K562 (cell line): ENCODE measurements at regions not wholly inside any gene's neighbourhood (a gene's known extent, or its start where the extent isn't known, plus 50 kb on each side); places are given as distances from the start of the nearest gene placed in this dataset.

ENCODE experiments used
- ATAC-seq: fragments of 200-7000 bp; cut with Tn5 transposase; 3 replicates; pipeline ENCODE4 v1.9.1; 2020; ENCODE audit warnings: moderate library complexity
- BruUV-seq: library from RNA; stranded (reverse); fragments of 400-500 nt; replicated peaks from 2 replicates; lab custom pipeline; 2021; lab: Mats Ljungman, UMichigan
- CTCF ChIA-PET: fragments of 300-600 bp; formaldehyde crosslinking; extraction: SDS; loops from one replicate; lab custom pipeline; 2021; ENCODE audit warnings: low intra/inter-chr PET ratio; lab: Yijun Ruan, JAX
- POLR2A ChIA-PET: fragments of 300-600, 350-650 bp; sonication (Branson Sonifier 250); formaldehyde crosslinking; extraction: SDS; loops from one replicate; lab custom pipeline; 2021; ENCODE audit warnings: antibody characterized with exemption, inconsistent platforms; lab: Yijun Ruan, JAX
- DNase-seq, 4 experiments: peaks; one replicate each; pipeline versions ENCODE4 v3.0.0 to v3.0.0-alpha.2; 2011 to 2018; ENCODE audit warnings: low spot score in 3 of 4, mixed read lengths in 3 of 4; ENCODE audit errors: extremely low read depth in 1 of 4
- FAIRE-seq: peaks from 2 replicates; lab custom pipeline; 2011; peaks lifted over from hg19 to GRCh38; lab: Jason Lieb, UNC
- H2AFZ ChIP-seq: 2 replicates; pipeline ENCODE4 v1.6.0; 2011; ENCODE audit warnings: low read depth, low read length, control low read depth, inconsistent platforms
- H3K27ac ChIP-seq: fragments of 200-600 bp; 3 replicates; pipeline ENCODE4 v1.8.0; 2011; ENCODE audit warnings: low read depth, mild to moderate bottlenecking, control low read depth, inconsistent platforms, low read length, moderate library complexity, mixed read lengths; ENCODE audit errors: extremely low read depth
- H3K27me3 ChIP-seq, 2 experiments: fragments of 300-600 bp in 1 of 2; 2 replicates in 1 of 2; 3 replicates in 1 of 2; pipeline versions ENCODE4 v1.6.0 to v1.8.0; 2011; ENCODE audit warnings: inconsistent platforms in 2 of 2, low read length in 2 of 2, mild to moderate bottlenecking in 1 of 2, mixed read lengths in 1 of 2, moderate library complexity in 1 of 2; ENCODE audit not compliant: control insufficient read depth in 2 of 2, insufficient read depth in 2 of 2
- H3K36me3 ChIP-seq: fragments of 300-600 bp; 3 replicates; pipeline ENCODE4 v1.8.0; 2011; ENCODE audit warnings: mild to moderate bottlenecking, low read length, inconsistent platforms; ENCODE audit not compliant: control insufficient read depth, insufficient read depth
- H3K4me1 ChIP-seq, 2 experiments: fragments of 200-600 bp in 1 of 2; replicated peaks in 1 of 2; 2 replicates in 1 of 2; 3 replicates in 1 of 2; pipeline versions ENCODE4 v1.5.1 to v1.8.0; 2011; ENCODE audit warnings: inconsistent platforms in 2 of 2, low read length in 2 of 2, mild to moderate bottlenecking in 1 of 2, mixed read lengths in 1 of 2, moderate library complexity in 1 of 2; ENCODE audit not compliant: control insufficient read depth in 2 of 2, insufficient read depth in 2 of 2
- H3K4me2 ChIP-seq: 2 replicates; pipeline ENCODE4 v1.6.1; 2011; ENCODE audit warnings: low read length, control low read depth, inconsistent platforms, mixed read lengths; ENCODE audit not compliant: insufficient read depth
- H3K4me3 ChIP-seq: fragments of 200-600 bp; sonication (generic), shearing (Covaris generic); 2 replicates; pipeline ENCODE4 v1.5.1; 2016; ENCODE audit warnings: control low read depth, inconsistent platforms
- H3K79me2 ChIP-seq: fragments of 200-600 bp; 3 replicates; pipeline ENCODE4 v1.8.0; 2011; ENCODE audit warnings: low read length, inconsistent platforms; ENCODE audit not compliant: control insufficient read depth, insufficient read depth
- H3K9ac ChIP-seq, 2 experiments: 2 replicates each; pipeline versions ENCODE4 v1.6.0 to v1.6.1; 2011; ENCODE audit warnings: low read depth in 2 of 2, low read length in 2 of 2, control low read depth in 1 of 2, inconsistent platforms in 1 of 2, mild to moderate bottlenecking in 1 of 2, mixed read lengths in 1 of 2; ENCODE audit not compliant: insufficient read depth in 1 of 2
- H3K9me1 ChIP-seq: one replicate; pipeline ENCODE4 v1.6.0; 2011; ENCODE audit warnings: inconsistent platforms, mild to moderate bottlenecking, low read length, moderate library complexity; ENCODE audit not compliant: control insufficient read depth, insufficient read depth
- H3K9me3 ChIP-seq: replicated peaks from 2 replicates; pipeline ENCODE4 v1.5.1; 2011; ENCODE audit warnings: low read depth, low read length, inconsistent platforms; ENCODE audit not compliant: control insufficient read depth, insufficient read depth
- H4K20me1 ChIP-seq: replicated peaks from 2 replicates; pipeline ENCODE4 v1.6.1; 2011; ENCODE audit warnings: low read length, inconsistent platforms, mixed read lengths; ENCODE audit not compliant: control insufficient read depth, insufficient read depth
- BRD4 ChIP-seq: fragments of 200-600 bp; sonication (generic); IDR thresholded peaks from 2 replicates; pipeline ENCODE4 v1.6.1; 2017; ENCODE audit warnings: inconsistent platforms
- E4F1 ChIP-seq: fragments of 250-450 bp; sonication (Bioruptor Pico); IDR thresholded peaks from 2 replicates; pipeline ENCODE4 v1.5.0; 2021; ENCODE audit warnings: mild to moderate bottlenecking, borderline replicate concordance
- FOXK2 ChIP-seq, 2 experiments: fragments of 450-650 bp; IDR thresholded peaks in 1 of 2; conservative IDR thresholded peaks in 1 of 2; 2 replicates each; pipeline ENCODE4 v1.6.1; 2016; ENCODE audit warnings: low read depth in 2 of 2, mild to moderate bottlenecking in 1 of 2
- MED1 ChIP-seq: sonication (generic); formaldehyde crosslinking; IDR thresholded peaks from 2 replicates; pipeline ENCODE4 v1.8.1; 2023; ENCODE audit warnings: missing genetic modification reagents, borderline replicate concordance
- NFE2L1 ChIP-seq: fragments of 450-650 bp; IDR thresholded peaks from 2 replicates; pipeline ENCODE4 v1.6.1; 2016; ENCODE audit warnings: missing genetic modification characterization, low read depth, mild to moderate bottlenecking, missing compliant biosample characterization, moderate library complexity, borderline replicate concordance
- SMARCA5 ChIP-seq: fragments of 450-650 bp; IDR thresholded peaks from 2 replicates; pipeline ENCODE4 v1.6.1; 2016
- ZBTB8A ChIP-seq: fragments of 450-650 bp; IDR thresholded peaks from 2 replicates; pipeline ENCODE4 v1.6.1; 2018; ENCODE audit warnings: mild to moderate bottlenecking, moderate library complexity; ENCODE audit not compliant: partially characterized antibody
- WGBS: fragments of 100-300 bp; shearing (Covaris generic); methylation state at CpG from one replicate; pipeline ENCODE4 v1.1.6; 2016; ENCODE audit warnings: low coverage, mixed read lengths; ENCODE audit not compliant: insufficient coverage; ENCODE audit errors: missing lambda C conversion rate; 5-methylcytosine and 5-hydroxymethylcytosine counted together
- in situ Hi-C: fragments of 300-500 bp; cut with MboI; formaldehyde crosslinking; loops from 4 replicates; pipeline ENCODE4 v1.15.0; 2018; ENCODE audit warnings: inconsistent platforms, mixed read lengths
- intact Hi-C: fragments of 100-400 bp; cut with micrococcal nuclease; formaldehyde crosslinking; loops from 2 replicates; pipeline ENCODE4 v1.14.2; 2022
- TF ChIP-seq, protein P1 (sequence below): fragments of 450-650 bp; IDR thresholded peaks from 2 replicates; pipeline ENCODE4 v1.6.1; 2016

DNA sequence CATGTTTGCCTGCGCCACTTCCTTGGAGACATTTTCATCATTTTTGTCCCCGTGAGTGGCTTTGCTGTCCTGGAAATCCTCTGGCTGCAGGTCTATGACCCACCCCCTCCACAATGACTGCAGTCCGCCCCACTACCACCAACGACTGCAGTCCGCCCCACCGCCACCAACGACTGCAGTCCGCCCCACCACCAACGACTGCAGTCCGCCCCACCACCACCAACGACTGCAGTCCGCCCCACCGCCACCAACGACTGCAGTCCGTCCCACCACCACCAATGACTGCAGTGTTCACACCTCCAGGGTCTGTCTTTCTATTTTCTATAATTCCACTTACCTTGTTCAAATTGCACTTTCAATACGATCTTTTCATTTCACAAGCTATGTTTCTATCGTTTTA lies 820.7 kb upstream of the SALL3 start:
- Histone ChIP-seq H2AFZ (no peak overlapping the region), H3K9me3 (no peaks in the 10 kb centered on the region), H3K4me1 (no peaks in the 10 kb centered on the region), H3K4me2 (no peak overlapping the region), H3K9ac (no peak overlapping the region), H3K27ac (no peak overlapping the region), H4K20me1 (no peaks in the 10 kb centered on the region), H3K79me2 (no peaks in the 10 kb centered on the region), H3K9me1 (no peaks in the 10 kb centered on the region), H3K4me3 (no peak overlapping the region), H3K27me3 (0 out of 5 replicates have a peak, but pooled peaks cover 0 to 5% of the 10 kb centered on the region in 2 experiments), H3K36me3 (no peaks in the 10 kb centered on the region)
- DNase-seq (no peak), ATAC-seq (no peak), FAIRE-seq (no peak)
- intact Hi-C loops: no loop called here
- in situ Hi-C loops: no loop called here
- WGBS: 7% methylated on average over 3 of the region's 17 CpGs
- no TSS peak for BruUV-seq
- POLR2A ChIA-PET: no interaction called here
- CTCF ChIA-PET: no interaction called here
- TF ChIP-seq, protein P1, sequence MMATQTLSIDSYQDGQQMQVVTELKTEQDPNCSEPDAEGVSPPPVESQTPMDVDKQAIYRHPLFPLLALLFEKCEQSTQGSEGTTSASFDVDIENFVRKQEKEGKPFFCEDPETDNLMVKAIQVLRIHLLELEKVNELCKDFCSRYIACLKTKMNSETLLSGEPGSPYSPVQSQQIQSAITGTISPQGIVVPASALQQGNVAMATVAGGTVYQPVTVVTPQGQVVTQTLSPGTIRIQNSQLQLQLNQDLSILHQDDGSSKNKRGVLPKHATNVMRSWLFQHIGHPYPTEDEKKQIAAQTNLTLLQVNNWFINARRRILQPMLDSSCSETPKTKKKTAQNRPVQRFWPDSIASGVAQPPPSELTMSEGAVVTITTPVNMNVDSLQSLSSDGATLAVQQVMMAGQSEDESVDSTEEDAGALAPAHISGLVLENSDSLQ: no peak
- TF ChIP-seq BRD4 (no peak), SMARCA5 (no peak), ZBTB8A (no peak), E4F1 (CRISPR knock-in tag) (no peak), FOXK2 (conservative IDR thresholded peaks at IDR 0.05 in 1 of 2, IDR thresholded peaks at IDR 0.05 in 1 of 2; ENCODE audit: low read depth in 2 of 2) (no peak), MED1 (CRISPR knock-in tag) (no peak), NFE2L1 (tag) (no peak)
- TF ChIP-seq, all 486 proteins: peak for 0
